ENCODE measurements at regions not wholly inside any gene's neighbourhood (a gene's known extent, or its start where the extent isn't known, plus 50 kb on each side); places are given as distances from the start of the nearest gene placed in this dataset.
A peak's percentile ranks its signal among the peaks of the same experiment; 100 is the strongest.

DNA sequence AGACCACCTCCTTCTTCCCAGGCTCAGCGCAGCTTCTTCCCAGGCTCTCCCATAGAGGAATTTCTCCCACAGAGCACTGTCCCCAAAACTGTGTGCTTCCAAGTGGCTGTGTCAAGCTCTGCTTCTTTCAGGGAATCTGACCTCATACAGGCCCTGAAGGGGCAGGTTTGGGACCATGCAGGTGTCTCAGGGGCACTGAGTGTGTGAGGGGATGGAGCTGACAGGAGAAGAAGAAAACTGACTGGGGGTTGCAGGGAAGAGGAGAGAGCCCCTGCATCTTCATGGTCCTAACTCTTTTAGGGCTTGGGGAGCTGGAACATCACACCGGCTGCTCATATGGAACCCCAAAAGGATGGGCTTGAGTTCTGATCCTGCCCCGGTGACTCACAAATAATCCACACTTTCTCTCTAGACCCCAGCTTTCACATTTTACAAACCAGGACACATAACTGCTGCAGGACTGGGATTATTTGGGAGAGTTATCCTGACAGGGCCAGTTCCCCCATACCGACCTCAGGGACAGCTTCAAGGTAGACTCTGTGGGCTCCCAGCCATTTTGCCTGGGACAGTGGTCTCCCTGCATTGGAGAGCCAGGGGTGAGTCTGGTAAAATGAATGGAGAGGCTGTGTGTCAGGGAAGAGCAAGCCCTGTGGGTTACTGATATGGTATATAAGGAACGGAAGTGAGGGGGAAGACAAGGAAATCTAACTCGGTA is 316.1 kb downstream of the TLE3 start:
- TF ChIP-seq, protein P1, sequence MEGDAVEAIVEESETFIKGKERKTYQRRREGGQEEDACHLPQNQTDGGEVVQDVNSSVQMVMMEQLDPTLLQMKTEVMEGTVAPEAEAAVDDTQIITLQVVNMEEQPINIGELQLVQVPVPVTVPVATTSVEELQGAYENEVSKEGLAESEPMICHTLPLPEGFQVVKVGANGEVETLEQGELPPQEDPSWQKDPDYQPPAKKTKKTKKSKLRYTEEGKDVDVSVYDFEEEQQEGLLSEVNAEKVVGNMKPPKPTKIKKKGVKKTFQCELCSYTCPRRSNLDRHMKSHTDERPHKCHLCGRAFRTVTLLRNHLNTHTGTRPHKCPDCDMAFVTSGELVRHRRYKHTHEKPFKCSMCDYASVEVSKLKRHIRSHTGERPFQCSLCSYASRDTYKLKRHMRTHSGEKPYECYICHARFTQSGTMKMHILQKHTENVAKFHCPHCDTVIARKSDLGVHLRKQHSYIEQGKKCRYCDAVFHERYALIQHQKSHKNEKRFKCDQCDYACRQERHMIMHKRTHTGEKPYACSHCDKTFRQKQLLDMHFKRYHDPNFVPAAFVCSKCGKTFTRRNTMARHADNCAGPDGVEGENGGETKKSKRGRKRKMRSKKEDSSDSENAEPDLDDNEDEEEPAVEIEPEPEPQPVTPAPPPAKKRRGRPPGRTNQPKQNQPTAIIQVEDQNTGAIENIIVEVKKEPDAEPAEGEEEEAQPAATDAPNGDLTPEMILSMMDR (IDR thresholded peaks at IDR 0.05; ENCODE audit: insufficient read depth, low read length): no peak
- no peak for DNase-seq (ENCODE audit: low read depth)
- no peak overlapping the region for H3K4me3 ChIP-seq (ENCODE audit: low read depth, low read length)

GRCh38 chr15:69782139-69782658 is 315.5 kb downstream of the TLE3 start:
- H3K4me3 ChIP-seq (ENCODE audit: low read depth, low read length): no peak overlapping the region

DNA sequence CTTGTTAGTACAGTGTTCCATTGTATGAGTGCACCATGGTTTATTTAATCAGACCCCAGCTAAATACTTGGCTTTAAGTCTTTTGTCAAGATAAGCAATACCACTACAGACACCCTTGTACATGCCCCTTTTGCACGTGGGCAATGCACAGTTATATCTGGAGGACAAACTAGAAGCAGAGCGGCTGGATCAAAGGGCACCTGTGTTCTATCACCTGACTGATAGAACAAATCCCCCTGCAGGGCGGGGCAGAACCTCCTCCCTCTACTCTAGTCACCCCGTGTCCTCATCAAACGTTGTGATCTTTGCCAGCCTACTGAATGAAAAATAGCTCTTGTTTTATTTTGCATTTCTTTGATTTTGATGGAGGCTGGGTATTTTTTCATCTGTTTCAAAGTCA is 314.9 kb downstream of the TLE3 start:
- TF ChIP-seq, protein P1 (IDR thresholded peaks at IDR 0.05; ENCODE audit: insufficient read depth, low read length): no peak
- no peak overlapping the region for H3K4me3 ChIP-seq (ENCODE audit: low read depth, low read length)
- no peak for DNase-seq (ENCODE audit: low read depth)

More at GRCh38 chr15:69782139-69782658, 315.5 kb downstream of the TLE3 start:
- no peak for DNase-seq (ENCODE audit: low read depth)
- TF ChIP-seq, protein P1 (IDR thresholded peaks at IDR 0.05; ENCODE audit: insufficient read depth, low read length): no peak

- no peak for DNase-seq (ENCODE audit: low read depth)
- TF ChIP-seq, protein P1 (IDR thresholded peaks at IDR 0.05; ENCODE audit: insufficient read depth, low read length): no peak
- no peak overlapping the region for H3K4me3 ChIP-seq (ENCODE audit: low read depth, low read length)
These were observed 314.5 kb downstream of the TLE3 start for GRCh38 chr15:69783211-69783610.

DNA sequence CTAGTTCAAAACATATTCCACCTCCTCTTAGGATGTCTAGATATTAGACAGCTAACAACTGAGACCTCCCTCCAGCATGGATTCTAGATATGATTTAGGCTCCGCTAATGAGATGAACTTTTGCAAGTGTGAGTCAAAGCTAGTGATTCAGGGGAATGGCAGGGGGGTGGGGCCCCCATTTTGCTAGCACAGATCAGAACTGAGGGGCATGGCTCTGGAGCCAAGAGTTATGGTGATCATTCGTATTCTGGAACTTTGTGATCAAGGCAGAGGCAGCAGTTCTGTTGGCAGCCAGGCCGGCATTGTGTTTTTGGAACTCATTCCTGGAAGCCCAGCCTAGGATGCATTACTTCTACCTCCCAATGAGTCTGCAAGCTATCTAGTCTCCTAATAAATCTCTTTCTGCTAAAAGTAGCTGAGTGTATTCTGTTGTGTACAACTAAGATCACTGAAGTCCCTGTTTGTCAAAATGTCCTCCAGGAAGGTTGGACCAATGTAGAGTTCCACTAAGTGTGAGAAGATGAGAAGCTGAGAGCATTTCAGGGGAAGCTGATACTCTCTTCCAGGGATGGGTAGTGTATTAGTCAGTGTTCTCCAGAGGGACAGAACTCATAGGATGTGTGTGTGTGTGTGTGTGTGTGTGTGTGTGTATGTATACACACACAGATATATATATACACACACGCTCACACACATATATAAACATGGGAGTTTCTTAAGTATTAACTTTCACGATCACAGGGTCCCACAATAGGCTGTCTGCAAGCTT is 312.7 kb downstream of the TLE3 start:
- H3K4me3 ChIP-seq (ENCODE audit: low read depth, low read length): no peak overlapping the region
- TF ChIP-seq, protein P1 (IDR thresholded peaks at IDR 0.05; ENCODE audit: insufficient read depth, low read length): no peak
- DNase-seq (ENCODE audit: low read depth): peak; percentile 44

DNA sequence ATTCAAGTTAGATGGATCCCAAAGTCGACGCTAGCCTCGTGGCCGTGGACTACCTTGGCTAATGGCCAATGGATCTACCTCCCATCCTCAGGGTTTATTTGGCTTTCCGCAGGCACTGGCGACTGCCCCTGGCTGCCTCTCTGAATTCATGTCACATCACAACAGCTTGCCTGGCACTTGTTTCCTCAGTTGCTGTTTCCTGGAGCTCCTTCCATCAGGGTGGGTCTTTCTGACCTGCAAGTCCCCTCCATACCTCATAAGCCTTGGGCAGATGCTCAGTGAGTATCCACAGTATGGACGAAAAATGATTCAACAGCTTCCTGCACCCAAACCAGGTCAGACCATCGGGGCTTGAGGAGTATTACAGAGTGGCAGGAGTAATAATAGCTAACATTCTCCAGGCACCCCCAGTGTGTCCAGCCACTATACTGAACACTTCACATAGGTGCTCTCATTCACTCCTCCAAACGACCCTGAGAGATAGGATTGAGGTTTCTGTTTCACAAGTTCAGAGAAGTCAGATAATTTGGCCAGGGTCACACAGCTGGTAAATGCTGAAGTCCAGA is 311.5 kb downstream of the TLE3 start:
- no peak overlapping the region for H3K4me3 ChIP-seq (ENCODE audit: low read depth, low read length)
- TF ChIP-seq, protein P1 (IDR thresholded peaks at IDR 0.05; ENCODE audit: insufficient read depth, low read length): no peak
- no peak for DNase-seq (ENCODE audit: low read depth)
